Tibial nerve (tissue), 4 donors: ENCODE measurements at regions not wholly inside any gene's neighbourhood (a gene's known extent, or its start where the extent isn't known, plus 50 kb on each side); places are given as distances from the start of the nearest gene placed in this dataset.
"Not testable (repeated sequence)": the region's sequence is repeated elsewhere in the genome, so short reads cannot be mapped to it uniquely, and the experiment has no call there.

Experiments
- DNase-seq, 2 donors: peaks; one replicate each; pipeline ENCODE4 v3.0.0-alpha.2; 2019; ENCODE audit warnings: low spot score in 2 of 2
- H3K27ac ChIP-seq, 4 donors: fragments of 200-600 bp; sonication (generic) in 3 of 4; one replicate each; pipeline ENCODE4 v1.5.1; 2017 to 2019; ENCODE audit warnings: mild to moderate bottlenecking in 1 of 4
- H3K27me3 ChIP-seq, 2 donors: fragments of 200-600 bp; sonication (generic) in 1 of 2; one replicate each; pipeline versions ENCODE4 v1.5.1 to v1.6.0; 2017 to 2019
- H3K36me3 ChIP-seq, 3 donors: fragments of 200-600 bp; sonication (generic); one replicate each; pipeline ENCODE4 v1.5.1; 2018 to 2019
- H3K4me1 ChIP-seq, 4 donors: fragments of 200-600 bp; sonication (generic) in 3 of 4; one replicate each; pipeline ENCODE4 v1.5.1; 2017 to 2019
- H3K4me3 ChIP-seq, 4 donors: fragments of 200-600 bp; sonication (generic) in 3 of 4; one replicate each; pipeline ENCODE4 v1.5.1; 2017 to 2019; ENCODE audit warnings: mild to moderate bottlenecking in 1 of 4, moderate library complexity in 1 of 4
- H3K9me3 ChIP-seq, 4 donors: fragments of 200-600 bp; sonication (generic) in 3 of 4; one replicate each; pipeline ENCODE4 v1.5.1; 2017 to 2019
- CTCF ChIP-seq, 5 experiments: fragments of 200-600 bp in 3 of 5; fragments of 450-650 bp in 2 of 5; sonication (generic) in 3 of 5; IDR thresholded peaks; one replicate each; pipeline ENCODE4 v1.5.1; 2016 to 2019; ENCODE audit warnings: antibody characterized with exemption in 5 of 5, mild to moderate bottlenecking in 3 of 5, moderate library complexity in 2 of 5
- EP300 ChIP-seq, 2 donors: sonication (generic); formaldehyde crosslinking; IDR thresholded peaks; one replicate each; pipeline ENCODE4 v1.6.1; 2017; ENCODE audit warnings: antibody characterized with exemption in 2 of 2, mild to moderate bottlenecking in 1 of 2
- POLR2A ChIP-seq, 2 donors: fragments of 450-650 bp; IDR thresholded peaks; one replicate each; pipeline ENCODE4 v1.6.1; 2017; ENCODE audit warnings: antibody characterized with exemption in 2 of 2, mild to moderate bottlenecking in 2 of 2, moderate library complexity in 2 of 2
- WGBS, 2 donors: methylation state at CpG; one replicate each; pipeline ENCODE4 v1.1.5; 2018; 5-methylcytosine and 5-hydroxymethylcytosine counted together

- 88 to 96% methylated on average over 8 of the region's 8 CpGs for WGBS, 2 donors
- DNase-seq, result no peak
- no peak for TF ChIP-seq POLR2A (IDR thresholded peaks at IDR 0.05)
- no peak for TF ChIP-seq CTCF (IDR thresholded peaks at IDR 0.05)
- no peak for TF ChIP-seq EP300 (IDR thresholded peaks at IDR 0.05)
- Histone ChIP-seq H3K36me3 (no peaks in the 10 kb centered on the region), H3K4me1 (peaks cover 0 to 17% (median 0%) of the 10 kb centered on the region in 4 donors), H3K4me3 (no peak overlapping the region), H3K27me3 (no peaks in the 10 kb centered on the region), H3K27ac (no peak overlapping the region), H3K9me3 (no peaks in the 10 kb centered on the region)
Measured at GRCh38 chr7:140273417-140273816, 96.6 kb upstream of the KDM7A start.

DNA sequence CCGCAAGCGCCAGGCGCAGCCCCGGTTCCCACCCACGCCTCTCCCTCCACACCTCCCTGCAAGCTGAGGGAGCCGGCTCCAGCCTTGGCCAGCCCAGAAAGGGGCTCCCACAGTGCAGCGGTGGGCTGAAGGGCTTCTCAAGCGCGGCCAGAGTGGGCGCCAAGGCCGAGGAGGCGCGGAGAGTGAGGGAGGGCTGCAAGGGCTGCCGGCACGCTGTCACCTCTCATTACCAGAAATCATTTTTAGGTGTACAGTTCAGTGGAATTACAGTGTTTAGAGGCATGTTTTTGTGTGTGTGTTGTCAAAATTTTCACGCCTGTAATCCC lies 94.8 kb upstream of the KDM7A start:
- H3K4me3 ChIP-seq, DNase-seq, H3K36me3 ChIP-seq, H3K9me3 ChIP-seq, H3K27me3 ChIP-seq, H3K27ac ChIP-seq: not testable (repeated sequence)
- H3K4me1 ChIP-seq, result peaks cover 0 to 17% (median 0%) of the 10 kb centered on the region in 4 donors
- 97% methylated on average over 10 to 16 of the region's 16 CpGs for WGBS, 2 donors

DNA sequence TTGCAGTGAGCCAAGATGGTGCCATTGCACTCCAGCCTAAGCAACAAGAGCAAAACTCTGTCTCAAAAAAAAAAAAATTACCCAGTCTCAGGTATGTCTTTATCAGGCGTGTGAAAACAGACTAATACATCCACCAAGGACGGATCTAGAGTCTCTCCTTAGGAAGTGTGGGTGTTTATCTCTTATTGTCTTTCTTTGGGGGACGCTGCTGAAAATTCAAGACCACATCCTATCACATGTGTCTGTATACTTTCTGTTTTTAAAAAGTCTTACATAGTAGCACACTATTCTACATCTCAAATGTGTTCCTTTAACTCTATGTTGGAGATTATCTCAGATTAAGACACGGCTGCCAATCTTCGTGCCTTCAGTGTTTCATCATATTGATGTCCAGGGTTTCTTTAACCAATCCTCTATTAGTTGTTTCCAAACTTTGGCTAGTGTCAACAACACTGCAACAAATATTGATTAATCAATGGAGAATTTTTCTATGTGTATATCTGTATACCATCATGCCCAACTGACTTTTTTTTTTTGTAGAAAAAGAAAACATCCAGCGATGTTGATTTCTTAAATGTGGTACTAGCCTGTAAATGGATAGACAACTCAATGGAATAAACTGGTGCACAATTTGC lies 92.3 kb upstream of the KDM7A start:
- H3K27ac ChIP-seq, result no peak overlapping the region
- TF ChIP-seq POLR2A (IDR thresholded peaks at IDR 0.05) (no peak), CTCF (IDR thresholded peaks at IDR 0.05) (no peak), EP300 (IDR thresholded peaks at IDR 0.05) (no peak)
- 87 to 88% methylated on average over 6 of the region's 6 CpGs for WGBS, 2 donors
- no peak for DNase-seq
- H3K4me1 ChIP-seq, result no peaks in the 10 kb centered on the region
- no peaks in the 10 kb centered on the region for H3K9me3 ChIP-seq
- no peak overlapping the region for H3K4me3 ChIP-seq
- no peaks in the 10 kb centered on the region for H3K36me3 ChIP-seq
- no peaks in the 10 kb centered on the region for H3K27me3 ChIP-seq

GRCh38 chr7:140267381-140268226 lies 90.8 kb upstream of the KDM7A start:
- no peak overlapping the region for H3K4me3 ChIP-seq
- no peaks in the 10 kb centered on the region for H3K27me3 ChIP-seq
- no peaks in the 10 kb centered on the region for H3K9me3 ChIP-seq
- no peak overlapping the region for H3K27ac ChIP-seq
- no peaks in the 10 kb centered on the region for H3K4me1 ChIP-seq
- WGBS, 2 donors, result 86 to 90% methylated on average over 11 of the region's 11 CpGs
- no peaks in the 10 kb centered on the region for H3K36me3 ChIP-seq
- no peak for DNase-seq
- no peak for TF ChIP-seq EP300 (IDR thresholded peaks at IDR 0.05)
- no peak for TF ChIP-seq POLR2A (IDR thresholded peaks at IDR 0.05)
- TF ChIP-seq CTCF (IDR thresholded peaks at IDR 0.05), result no peak

GRCh38 chr7:140263277-140263676 lies 86.5 kb upstream of the KDM7A start:
- DNase-seq, result no peak
- H3K4me1 ChIP-seq, result peaks cover 0 to 8% (median 2%) of the 10 kb centered on the region in 4 donors
- no peak for TF ChIP-seq POLR2A (IDR thresholded peaks at IDR 0.05)
- no peak for TF ChIP-seq EP300 (IDR thresholded peaks at IDR 0.05)
- no peak for TF ChIP-seq CTCF (IDR thresholded peaks at IDR 0.05)

More at GRCh38 chr7:140263277-140263676, 86.5 kb upstream of the KDM7A start:
- no peaks in the 10 kb centered on the region for H3K9me3 ChIP-seq
- no peaks in the 10 kb centered on the region for H3K27me3 ChIP-seq
- 73 to 79% methylated on average over 6 of the region's 6 CpGs for WGBS, 2 donors
- no peak overlapping the region for H3K4me3 ChIP-seq
- no peak overlapping the region for H3K27ac ChIP-seq
- H3K36me3 ChIP-seq, result no peaks in the 10 kb centered on the region
